ENCODE measurements at regions not wholly inside any gene's neighbourhood (a gene's known extent, or its start where the extent isn't known, plus 50 kb on each side); places are given as distances from the start of the nearest gene placed in this dataset.

DNA sequence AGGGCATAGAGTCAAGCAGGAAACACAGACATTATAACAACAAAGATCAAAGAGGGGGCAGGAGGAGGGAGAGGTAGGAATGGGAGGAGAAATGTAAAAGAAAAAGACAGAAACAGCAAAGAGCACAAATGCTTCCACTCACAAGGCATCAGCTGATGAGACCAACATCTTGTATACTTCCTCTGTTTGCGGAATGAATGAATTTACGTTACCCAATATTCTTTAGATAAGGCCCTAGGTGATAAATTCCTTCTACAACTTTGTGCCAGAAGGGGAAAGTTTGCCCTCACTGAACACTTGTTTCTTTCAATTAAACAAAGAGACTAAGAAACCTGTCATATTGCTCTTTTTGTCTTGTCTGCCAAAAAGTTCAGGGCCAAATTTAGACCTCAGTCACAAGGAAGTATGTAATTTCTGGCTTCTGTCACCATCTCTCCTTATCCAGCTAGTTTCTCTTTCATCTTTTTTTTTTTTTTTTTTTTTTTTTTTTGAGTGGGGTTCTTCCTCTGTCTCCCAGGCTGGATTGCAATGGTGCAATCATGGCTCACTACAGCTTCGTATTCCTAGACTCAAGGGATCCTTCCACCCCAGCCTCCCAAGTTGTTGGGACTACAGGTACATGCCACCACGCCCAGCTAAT is 116.4 kb upstream of the NANOS1 start:
- DNase-seq: peak in 2 of 3 donors; percentile 20 to 22
- Histone ChIP-seq H3K36me3 (ENCODE audit: control insufficient read depth in 4 of 4, insufficient read depth in 4 of 4, low read length in 4 of 4) (no peaks in the 10 kb centered on the region), H3K27me3 (ENCODE audit: control insufficient read depth in 3 of 3, insufficient read depth in 3 of 3, low read length in 2 of 3) (peaks cover 0 to 2% (median 0%) of the 10 kb centered on the region in 3 donors), H3K27ac (ENCODE audit: low read depth in 1 of 2, low read length in 1 of 2) (no peak overlapping the region), H3K4me1 (ENCODE audit: control insufficient read depth in 5 of 5, insufficient read depth in 5 of 5, low read length in 5 of 5) (peaks cover 0 to 15% (median 0%) of the 10 kb centered on the region in 5 donors), H3K4me3 (no peak overlapping the region), H3K9me3 (ENCODE audit: control insufficient read depth in 4 of 4, insufficient read depth in 3 of 4, low read length in 3 of 4) (no peaks in the 10 kb centered on the region), H3K9ac (ENCODE audit: insufficient read depth in 1 of 2, low read length in 2 of 2) (no peak overlapping the region)
- WGBS, 2 donors: 75 to 78% methylated on average over 4 of the region's 4 CpGs
- TF ChIP-seq, protein P1, sequence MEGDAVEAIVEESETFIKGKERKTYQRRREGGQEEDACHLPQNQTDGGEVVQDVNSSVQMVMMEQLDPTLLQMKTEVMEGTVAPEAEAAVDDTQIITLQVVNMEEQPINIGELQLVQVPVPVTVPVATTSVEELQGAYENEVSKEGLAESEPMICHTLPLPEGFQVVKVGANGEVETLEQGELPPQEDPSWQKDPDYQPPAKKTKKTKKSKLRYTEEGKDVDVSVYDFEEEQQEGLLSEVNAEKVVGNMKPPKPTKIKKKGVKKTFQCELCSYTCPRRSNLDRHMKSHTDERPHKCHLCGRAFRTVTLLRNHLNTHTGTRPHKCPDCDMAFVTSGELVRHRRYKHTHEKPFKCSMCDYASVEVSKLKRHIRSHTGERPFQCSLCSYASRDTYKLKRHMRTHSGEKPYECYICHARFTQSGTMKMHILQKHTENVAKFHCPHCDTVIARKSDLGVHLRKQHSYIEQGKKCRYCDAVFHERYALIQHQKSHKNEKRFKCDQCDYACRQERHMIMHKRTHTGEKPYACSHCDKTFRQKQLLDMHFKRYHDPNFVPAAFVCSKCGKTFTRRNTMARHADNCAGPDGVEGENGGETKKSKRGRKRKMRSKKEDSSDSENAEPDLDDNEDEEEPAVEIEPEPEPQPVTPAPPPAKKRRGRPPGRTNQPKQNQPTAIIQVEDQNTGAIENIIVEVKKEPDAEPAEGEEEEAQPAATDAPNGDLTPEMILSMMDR (IDR thresholded peaks at IDR 0.05; ENCODE audit: control extremely low read depth, extremely low read depth): no peak
- ATAC-seq (ENCODE audit: insufficient read depth, low FRiP score): no peak

DNA sequence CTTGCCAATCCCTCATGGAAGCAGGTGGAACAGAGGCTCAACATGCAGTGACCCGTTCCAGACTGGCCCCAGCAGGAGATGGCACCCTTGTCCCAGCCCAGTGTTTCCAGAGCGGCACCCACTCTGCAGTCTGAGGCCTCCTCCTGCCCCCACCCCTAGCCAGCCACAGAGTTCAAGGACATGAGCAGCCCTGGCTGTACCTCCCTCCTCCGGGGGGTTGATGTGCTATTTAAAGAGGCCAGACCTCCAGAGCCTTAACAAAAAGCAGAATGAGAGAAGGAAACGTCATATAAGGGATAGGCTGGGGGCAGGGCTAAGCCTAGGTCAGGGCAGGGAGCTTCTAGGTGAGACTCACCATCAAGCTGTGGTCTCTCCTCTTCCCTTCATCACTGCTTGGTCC is 115.7 kb upstream of the NANOS1 start:
- ATAC-seq (ENCODE audit: insufficient read depth, low FRiP score) (no peak), DNase-seq (no peak)
- H3K27me3 ChIP-seq (ENCODE audit: control insufficient read depth in 3 of 3, insufficient read depth in 3 of 3, low read length in 2 of 3): peaks cover 0 to 2% (median 0%) of the 10 kb centered on the region in 3 donors
- no peaks in the 10 kb centered on the region for H3K36me3 ChIP-seq (ENCODE audit: control insufficient read depth in 4 of 4, insufficient read depth in 4 of 4, low read length in 4 of 4)
- H3K4me1 ChIP-seq (ENCODE audit: control insufficient read depth in 5 of 5, insufficient read depth in 5 of 5, low read length in 5 of 5): peaks cover 0 to 15% (median 0%) of the 10 kb centered on the region in 5 donors
- H3K9ac ChIP-seq (ENCODE audit: insufficient read depth in 1 of 2, low read length in 2 of 2): no peak overlapping the region
- TF ChIP-seq, protein P1 (IDR thresholded peaks at IDR 0.05; ENCODE audit: control extremely low read depth, extremely low read depth): no peak
- no peak overlapping the region for H3K27ac ChIP-seq (ENCODE audit: low read depth in 1 of 2, low read length in 1 of 2)
- 55 to 57% methylated on average over 4 of the region's 4 CpGs for WGBS, 2 donors
- H3K9me3 ChIP-seq (ENCODE audit: control insufficient read depth in 4 of 4, insufficient read depth in 3 of 4, low read length in 3 of 4): no peaks in the 10 kb centered on the region
- H3K4me3 ChIP-seq: no peak overlapping the region

DNA sequence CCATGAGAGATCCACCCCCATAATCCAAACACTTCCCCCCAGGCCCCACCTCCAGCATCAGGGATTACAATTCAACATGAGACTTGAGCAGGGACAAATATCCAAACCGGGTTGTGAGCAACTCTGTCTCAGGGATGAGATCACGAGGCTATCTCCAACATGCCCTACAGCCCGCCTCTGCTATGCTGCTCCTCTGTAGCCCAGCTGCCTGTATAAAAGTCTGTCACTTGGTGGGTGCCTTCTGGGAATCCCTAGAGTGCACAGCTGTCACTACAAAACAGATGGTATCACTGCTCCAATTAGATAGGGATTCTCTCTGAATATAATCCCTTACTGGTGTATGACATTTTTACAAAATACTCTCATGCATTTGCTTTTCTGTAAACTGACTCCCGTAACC is 114.9 kb upstream of the NANOS1 start:
- H3K27me3 ChIP-seq (ENCODE audit: control insufficient read depth in 3 of 3, insufficient read depth in 3 of 3, low read length in 2 of 3): peaks cover 0 to 2% (median 0%) of the 10 kb centered on the region in 3 donors
- no peak overlapping the region for H3K4me3 ChIP-seq
- no peak overlapping the region for H3K27ac ChIP-seq (ENCODE audit: low read depth in 1 of 2, low read length in 1 of 2)
- no peaks in the 10 kb centered on the region for H3K9me3 ChIP-seq (ENCODE audit: control insufficient read depth in 4 of 4, insufficient read depth in 3 of 4, low read length in 3 of 4)
- peaks cover 0 to 15% (median 0%) of the 10 kb centered on the region in 5 donors for H3K4me1 ChIP-seq (ENCODE audit: control insufficient read depth in 5 of 5, insufficient read depth in 5 of 5, low read length in 5 of 5)
- DNase-seq: no peak
- H3K36me3 ChIP-seq (ENCODE audit: control insufficient read depth in 4 of 4, insufficient read depth in 4 of 4, low read length in 4 of 4): no peaks in the 10 kb centered on the region
- no peak overlapping the region for H3K9ac ChIP-seq (ENCODE audit: insufficient read depth in 1 of 2, low read length in 2 of 2)
- TF ChIP-seq, protein P1 (IDR thresholded peaks at IDR 0.05; ENCODE audit: control extremely low read depth, extremely low read depth): no peak
- WGBS, 2 donors: 68 to 82% methylated on average over 4 of the region's 4 CpGs
- ATAC-seq (ENCODE audit: insufficient read depth, low FRiP score): no peak

- Histone ChIP-seq H3K27ac (ENCODE audit: low read depth in 1 of 2, low read length in 1 of 2) (no peak overlapping the region), H3K27me3 (ENCODE audit: control insufficient read depth in 3 of 3, insufficient read depth in 3 of 3, low read length in 2 of 3) (peaks cover 0 to 2% (median 0%) of the 10 kb centered on the region in 3 donors), H3K36me3 (ENCODE audit: control insufficient read depth in 4 of 4, insufficient read depth in 4 of 4, low read length in 4 of 4) (no peaks in the 10 kb centered on the region), H3K9me3 (ENCODE audit: control insufficient read depth in 4 of 4, insufficient read depth in 3 of 4, low read length in 3 of 4) (no peaks in the 10 kb centered on the region), H3K9ac (ENCODE audit: insufficient read depth in 1 of 2, low read length in 2 of 2) (no peak overlapping the region), H3K4me1 (ENCODE audit: control insufficient read depth in 5 of 5, insufficient read depth in 5 of 5, low read length in 5 of 5) (peaks cover 0 to 15% (median 0%) of the 10 kb centered on the region in 5 donors), H3K4me3 (no peak overlapping the region)
- ATAC-seq (ENCODE audit: insufficient read depth, low FRiP score): no peak
- no peak for DNase-seq
- TF ChIP-seq, protein P1 (IDR thresholded peaks at IDR 0.05; ENCODE audit: control extremely low read depth, extremely low read depth): no peak
- WGBS, 2 donors: 81 to 86% methylated on average over 8 of the region's 8 CpGs
Measured at GRCh38 chr10:118915161-118915560, 114.4 kb upstream of the NANOS1 start.
